ENCODE measurements at regions not wholly inside any gene's neighbourhood (a gene's known extent, or its start where the extent isn't known, plus 50 kb on each side); places are given as distances from the start of the nearest gene placed in this dataset.

- TF ChIP-seq EZH2 (optimal IDR thresholded peaks at IDR 0.05; ENCODE audit: low read depth, low read length) (no peak), CTCF (IDR thresholded peaks at IDR 0.05; ENCODE audit: low read length) (no peak), EZH2phosphoT487 (IDR thresholded peaks at IDR 0.05; ENCODE audit: low read length) (no peak)
These were observed 81.5 kb upstream of the GALNT17 start for GRCh38 chr7:71050492-71050891.

Data from MM.1S (cell line).